ENCODE measurements at regions not wholly inside any gene's neighbourhood (a gene's known extent, or its start where the extent isn't known, plus 50 kb on each side); places are given as distances from the start of the nearest gene placed in this dataset.

- no peak for DNase-seq (ENCODE audit: low read depth)
These were observed 142.0 kb upstream of the USP9Y start for GRCh38 chrY:12559007-12559406.

GRCh38 chrY:12576278-12576677 lies 124.8 kb upstream of the USP9Y start:
- DNase-seq (ENCODE audit: low read depth): no peak

- no peak for DNase-seq (ENCODE audit: low read depth)
These were observed 107.4 kb upstream of the USP9Y start for GRCh38 chrY:12593532-12594216.

GRCh38 chrY:12598783-12599182 lies 102.2 kb upstream of the USP9Y start:
- peak; percentile 70 for DNase-seq (ENCODE audit: low read depth)

- DNase-seq (ENCODE audit: low read depth): no peak
These were observed 95.6 kb upstream of the USP9Y start for GRCh38 chrY:12605426-12605825.

GRCh38 chrY:12610861-12611260 lies 90.2 kb upstream of the USP9Y start:
- no peak for DNase-seq (ENCODE audit: low read depth)

GRCh38 chrY:12615733-12616446 lies 85.1 kb upstream of the USP9Y start:
- DNase-seq (ENCODE audit: low read depth): peak; percentile 53

GRCh38 chrY:12621454-12622081 lies 79.5 kb upstream of the USP9Y start:
- peak; percentile 63 for DNase-seq (ENCODE audit: low read depth)

- DNase-seq (ENCODE audit: low read depth): peak; percentile 23
These were observed 77.8 kb upstream of the USP9Y start for GRCh38 chrY:12623204-12623603.

- peak; percentile 70 for DNase-seq (ENCODE audit: low read depth)
These were observed 58.0 kb upstream of the USP9Y start for GRCh38 chrY:12642986-12643385.

- peak; percentile 48 for DNase-seq (ENCODE audit: low read depth)
These were observed 57.2 kb upstream of the USP9Y start for GRCh38 chrY:12643693-12644348.

GRCh38 chrY:12651095-12651494 lies 49.9 kb upstream of the USP9Y start:
- no peak for DNase-seq (ENCODE audit: low read depth)
